NCI-H446 treated with DMSO at 0.1 percent for 48 hours (cell line): ENCODE measurements at regions not wholly inside any gene's neighbourhood (a gene's known extent, or its start where the extent isn't known, plus 50 kb on each side); places are given as distances from the start of the nearest gene placed in this dataset.
A peak's percentile ranks its signal among the peaks of the same experiment; 100 is the strongest.

Experiments
- DNase-seq: peaks from one replicate; lab custom pipeline; 2025; lab: John Stamatoyannopoulos, UW

- DNase-seq = no peak
These were observed 335.3 kb downstream of the CNTNAP4 start for GRCh38 chr16:76612497-76612896.

GRCh38 chr16:76614269-76614668 lies 337.1 kb downstream of the CNTNAP4 start:
- DNase-seq = peak; percentile 85

- DNase-seq = no peak
These were observed 345.7 kb downstream of the CNTNAP4 start for GRCh38 chr16:76622876-76623275.

- DNase-seq = no peak
These were observed 357.9 kb downstream of the CNTNAP4 start for GRCh38 chr16:76634847-76635697.

- no peak for DNase-seq
These were observed 362.6 kb downstream of the CNTNAP4 start for GRCh38 chr16:76639685-76640289.

- no peak for DNase-seq
These were observed 373.4 kb downstream of the CNTNAP4 start for GRCh38 chr16:76650582-76650981.

- peak; percentile 37 for DNase-seq
These were observed 376.3 kb downstream of the CNTNAP4 start for GRCh38 chr16:76653390-76654026.

- no peak for DNase-seq
These were observed 377.1 kb downstream of the CNTNAP4 start for GRCh38 chr16:76654088-76654820.

GRCh38 chr16:76656994-76657393 lies 379.8 kb downstream of the CNTNAP4 start:
- no peak for DNase-seq

GRCh38 chr16:76661691-76662235 lies 384.6 kb downstream of the CNTNAP4 start:
- no peak for DNase-seq

GRCh38 chr16:76665571-76666275 lies 388.5 kb downstream of the CNTNAP4 start:
- DNase-seq = no peak

- DNase-seq = no peak
These were observed 391.1 kb downstream of the CNTNAP4 start for GRCh38 chr16:76668207-76668725.

- DNase-seq = no peak
These were observed 392.1 kb downstream of the CNTNAP4 start for GRCh38 chr16:76669288-76669687.

- no peak for DNase-seq
These were observed 393.1 kb downstream of the CNTNAP4 start for GRCh38 chr16:76670125-76670857.

- no peak for DNase-seq
These were observed 399.2 kb downstream of the CNTNAP4 start for GRCh38 chr16:76676356-76676755.

GRCh38 chr16:76681296-76681695 lies 404.1 kb downstream of the CNTNAP4 start:
- no peak for DNase-seq

- no peak for DNase-seq
These were observed 405.9 kb downstream of the CNTNAP4 start for GRCh38 chr16:76683051-76683450.

- no peak for DNase-seq
These were observed 419.7 kb downstream of the CNTNAP4 start for GRCh38 chr16:76696876-76697275.

GRCh38 chr16:76705892-76706291 lies 428.7 kb downstream of the CNTNAP4 start:
- DNase-seq = no peak

- no peak for DNase-seq
These were observed 436.0 kb downstream of the CNTNAP4 start for GRCh38 chr16:76713191-76713590.
